ENCODE measurements at regions not wholly inside any gene's neighbourhood (a gene's known extent, or its start where the extent isn't known, plus 50 kb on each side); places are given as distances from the start of the nearest gene placed in this dataset.
"Not testable (repeated sequence)": the region's sequence is repeated elsewhere in the genome, so short reads cannot be mapped to it uniquely, and the experiment has no call there.

DNA sequence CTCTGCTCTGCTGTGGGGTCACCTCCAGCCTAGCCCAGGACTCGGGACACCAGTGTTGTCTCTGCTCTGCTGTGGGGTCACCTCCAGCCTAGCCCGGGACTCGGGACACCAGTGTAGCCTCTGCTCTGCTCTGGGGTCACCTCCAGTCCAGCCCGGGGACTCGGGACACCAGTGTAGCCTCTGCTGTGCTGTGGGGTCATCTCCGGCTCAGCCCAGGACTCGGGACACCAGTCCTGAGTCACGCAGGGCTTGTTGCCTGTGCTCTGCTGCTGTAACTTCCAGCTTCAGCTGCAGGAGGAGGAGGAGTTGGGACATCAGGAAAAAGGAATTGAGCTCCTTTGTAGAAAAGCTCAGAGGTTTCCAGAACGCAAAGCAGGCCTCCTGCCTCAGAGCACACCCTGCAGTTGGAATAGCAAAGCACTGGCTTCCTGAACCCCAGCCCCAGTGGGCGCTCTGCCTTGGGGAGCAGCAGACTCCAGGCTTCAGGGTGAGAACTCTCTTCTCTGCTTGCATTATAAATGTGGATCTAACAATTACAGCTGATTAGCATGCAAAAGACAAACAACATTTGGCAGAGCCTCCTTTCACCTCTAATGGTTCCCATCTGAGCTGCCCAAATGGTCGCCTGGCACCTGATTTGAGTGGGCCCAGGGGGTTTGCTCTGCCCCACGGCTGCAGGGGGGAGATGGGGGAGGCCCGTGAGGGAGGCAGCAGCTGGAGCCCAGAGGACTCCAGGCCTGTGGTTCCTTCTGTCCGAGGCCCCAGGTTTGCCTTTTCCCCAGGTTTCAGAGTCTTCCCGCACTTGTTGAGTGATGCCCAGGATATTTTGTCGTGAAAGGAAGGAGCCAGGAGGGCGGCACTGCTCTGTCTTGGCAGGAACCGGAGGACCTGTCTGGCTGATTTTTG is 323.7 kb downstream of the ADGRD1 start:
- DNase-seq = not testable (repeated sequence)

DNA sequence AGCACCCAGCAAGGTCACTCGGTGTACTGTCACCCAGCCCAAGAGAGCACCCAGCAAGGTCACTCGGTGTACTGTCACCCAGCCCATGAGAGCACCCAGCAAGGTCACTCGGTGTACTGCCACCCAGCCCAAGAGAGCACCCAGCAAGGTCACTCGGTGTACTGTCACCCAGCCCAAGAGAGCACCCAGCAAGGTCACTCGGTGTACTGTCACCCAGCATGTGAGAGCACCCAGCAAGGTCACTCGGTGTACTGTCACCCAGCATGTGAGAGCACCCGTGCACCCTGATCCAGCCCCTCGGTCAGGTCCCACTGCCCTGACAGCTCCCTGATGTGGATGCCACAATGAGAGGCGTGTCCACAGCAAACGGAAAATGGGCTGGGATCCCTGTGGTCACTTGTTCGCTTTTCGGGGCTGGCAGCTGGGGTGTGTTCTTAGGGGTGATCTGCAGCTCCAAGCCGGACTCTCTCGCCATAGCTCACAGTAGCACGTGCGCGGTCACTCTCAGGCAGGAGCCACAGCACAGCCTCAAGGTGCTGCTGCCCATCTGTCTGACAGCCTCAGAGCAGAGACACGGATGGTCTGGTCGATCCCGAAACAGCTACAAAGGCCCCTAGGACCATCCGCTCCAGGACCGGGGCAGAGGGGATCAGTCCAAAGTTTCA is 324.9 kb downstream of the ADGRD1 start:
- DNase-seq = not testable (repeated sequence)

DNA sequence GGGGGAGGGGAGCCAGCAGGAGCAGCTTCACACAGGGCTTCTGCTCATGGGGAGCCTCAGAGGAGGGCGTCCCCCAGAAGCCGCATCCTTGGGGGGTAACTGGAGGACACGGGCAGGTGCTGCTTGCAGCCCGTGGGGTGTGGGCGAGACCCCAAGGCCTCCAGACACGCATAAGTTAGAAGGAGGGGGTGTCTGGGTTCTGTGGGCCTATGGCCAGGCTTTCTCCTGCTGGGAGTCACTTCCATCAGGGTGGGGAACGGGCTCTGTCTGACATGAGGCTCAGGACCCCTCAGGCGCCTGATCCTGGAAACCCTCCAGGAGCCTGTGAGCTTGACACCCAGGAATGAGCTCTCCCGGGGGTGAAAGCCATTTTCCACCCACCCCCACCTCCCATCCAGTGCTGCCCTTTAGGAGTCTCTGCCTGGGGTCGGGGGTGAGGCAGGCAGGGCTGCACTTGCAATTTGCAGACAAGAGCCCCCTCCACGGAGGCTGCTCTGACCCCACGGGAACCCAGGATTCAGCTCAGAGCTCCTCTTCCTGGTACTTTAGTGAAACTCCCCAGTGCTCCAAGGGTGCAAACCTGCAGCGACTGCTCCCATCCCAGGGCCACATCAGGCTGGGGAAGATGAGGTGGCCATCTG is 325.7 kb downstream of the ADGRD1 start:
- DNase-seq = no peak

DNA sequence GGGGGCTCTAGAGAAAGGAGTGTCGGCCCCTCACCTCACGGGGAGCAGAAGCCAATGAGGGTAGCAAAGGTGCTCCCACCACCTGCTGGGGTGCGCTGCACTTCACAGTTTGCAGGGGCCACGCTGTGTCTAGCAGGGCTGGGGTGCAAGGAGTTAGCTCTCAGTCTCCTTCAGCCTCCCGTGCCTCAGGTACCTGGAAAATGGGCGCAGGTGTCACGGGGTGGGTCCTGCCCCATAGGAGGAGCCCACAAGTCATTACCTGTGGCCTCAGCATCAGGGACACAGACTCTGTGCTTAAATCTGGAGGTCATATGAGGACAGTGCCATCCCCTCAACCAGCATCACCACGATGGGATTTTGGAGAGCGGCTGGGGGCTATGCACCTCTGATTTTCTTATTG is 326.7 kb downstream of the ADGRD1 start:
- no peak for DNase-seq

DNA sequence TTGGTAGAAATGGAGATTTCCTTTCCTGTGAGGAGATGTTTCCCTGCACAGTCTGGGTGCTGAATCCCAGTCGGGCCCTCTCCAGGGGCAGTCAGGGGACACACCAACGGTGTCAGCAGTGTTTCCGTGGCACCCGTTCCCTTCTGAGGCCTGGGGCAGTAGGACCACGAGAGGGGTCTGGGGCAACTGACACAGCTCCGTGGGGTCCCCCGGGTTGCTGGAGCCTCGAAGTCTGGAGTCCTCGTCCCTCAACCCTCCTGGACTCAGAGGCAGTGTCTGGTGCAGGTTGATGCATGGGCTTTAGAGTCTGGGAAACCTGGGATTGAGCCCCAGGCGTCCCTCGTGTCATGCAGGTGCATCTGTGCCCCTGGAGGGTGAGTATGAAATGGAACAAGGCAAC is 327.3 kb downstream of the ADGRD1 start:
- no peak for DNase-seq

DNA sequence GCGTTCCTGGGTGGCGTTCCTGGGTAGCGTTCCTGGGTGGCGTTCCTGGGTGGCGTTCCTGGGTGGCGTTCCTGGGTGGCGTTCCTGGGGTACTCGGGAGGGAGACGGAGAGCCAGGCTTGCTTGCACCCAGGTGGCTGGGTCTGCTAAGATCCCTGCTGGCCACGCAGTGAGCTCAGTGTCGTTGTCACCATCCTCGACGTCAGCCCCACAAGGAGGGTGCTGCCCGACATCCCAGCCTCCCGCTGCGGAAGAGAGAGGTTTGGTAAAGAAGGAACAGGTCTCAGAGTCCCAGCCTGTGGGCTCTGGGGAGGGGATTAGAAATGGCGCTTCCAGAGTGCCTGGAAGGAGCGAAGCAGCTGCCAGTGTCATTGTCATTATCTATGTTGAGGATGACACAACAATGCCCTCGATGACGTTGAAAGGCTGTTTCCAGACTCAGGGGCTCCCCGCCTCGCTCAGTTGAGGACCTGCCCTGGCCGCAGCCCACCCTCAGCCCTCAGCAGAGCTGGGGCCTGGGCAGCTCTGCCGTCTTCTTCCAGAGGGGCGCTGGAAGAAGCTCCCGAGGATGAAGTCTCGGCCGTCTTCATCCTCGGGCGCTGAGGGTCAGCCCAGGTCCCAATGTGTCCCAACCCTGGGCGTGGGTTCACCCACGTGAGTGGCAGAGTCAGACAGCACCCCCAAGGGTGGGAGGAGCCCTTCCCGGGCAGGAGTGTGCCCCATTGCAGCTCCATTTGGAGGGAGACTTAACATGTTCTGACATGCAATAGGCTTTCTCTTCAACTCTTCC is 328.8 kb downstream of the ADGRD1 start:
- no peak for DNase-seq

DNA sequence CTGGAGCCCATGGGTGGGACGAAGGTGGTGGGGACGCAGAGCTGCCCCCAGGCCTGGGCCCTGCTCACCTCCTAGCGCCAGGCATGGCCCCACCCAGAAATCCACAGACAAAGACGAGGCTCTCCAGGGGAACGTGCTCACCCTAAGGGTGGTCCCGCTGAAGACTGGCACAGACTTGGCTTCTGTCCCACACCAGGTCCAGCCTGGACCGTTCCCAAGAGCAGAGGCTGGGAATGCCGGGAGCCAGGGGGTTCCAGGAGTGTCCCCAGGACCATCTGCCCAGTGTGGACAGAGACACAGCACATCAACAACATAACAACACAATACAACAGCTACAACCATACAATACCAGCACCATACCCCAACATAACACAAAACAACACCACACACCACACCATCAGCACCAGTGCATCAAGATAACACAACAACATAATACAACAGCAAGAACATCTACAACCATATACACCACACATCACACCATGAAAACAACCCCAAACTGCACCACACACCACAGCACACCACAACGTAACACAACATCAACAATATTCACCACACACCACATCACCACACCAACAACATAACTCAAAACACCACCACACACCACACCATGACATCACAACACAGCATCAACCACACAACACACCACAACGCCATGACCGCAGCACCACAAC is 329.6 kb downstream of the ADGRD1 start:
- DNase-seq = no peak

DNA sequence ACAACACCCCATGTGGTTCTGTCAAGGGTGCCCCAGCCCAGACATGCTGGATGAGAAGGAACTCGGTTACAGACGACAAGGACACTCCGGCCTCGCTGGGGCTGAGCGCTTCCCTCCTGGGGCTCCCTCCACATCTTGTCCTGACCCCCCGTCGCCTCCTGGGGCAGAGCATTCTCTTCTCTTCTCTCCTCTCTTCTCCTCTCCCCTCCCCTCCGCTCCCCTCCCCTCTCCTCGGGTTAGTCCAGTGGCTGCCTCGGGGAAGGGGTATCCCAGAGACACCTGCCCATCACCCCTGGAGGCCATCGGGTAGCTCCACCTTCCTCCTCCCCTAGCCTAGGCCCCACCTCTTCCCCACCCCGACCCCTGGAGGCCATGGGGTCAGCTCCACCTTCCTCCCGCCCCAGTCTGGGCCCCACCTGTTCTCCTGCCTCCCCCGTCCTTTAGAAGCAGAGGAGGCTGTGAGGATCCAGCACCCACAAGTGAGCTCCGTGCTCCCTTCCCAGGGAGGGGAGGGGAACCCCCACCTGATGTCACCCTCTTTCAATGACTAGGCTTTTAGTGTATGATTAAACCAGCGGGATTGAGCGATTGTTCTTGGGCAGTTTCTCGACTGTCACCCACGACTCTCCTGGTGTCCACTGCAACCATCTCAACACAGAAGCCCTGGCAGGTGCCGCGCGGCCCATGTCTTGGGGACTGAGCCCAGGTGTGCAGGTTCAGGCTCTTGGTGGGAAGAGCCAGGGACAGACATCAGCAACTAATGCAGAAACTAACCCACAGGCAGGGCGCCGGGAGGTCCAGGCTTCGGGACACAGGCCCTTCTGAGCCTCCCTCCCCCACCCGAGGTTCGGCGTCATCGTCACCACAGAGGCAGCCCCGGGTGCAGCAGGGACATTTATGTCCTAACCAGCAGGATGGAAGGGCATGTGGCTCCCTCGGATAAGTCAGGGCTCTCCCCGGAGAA is 330.4 kb downstream of the ADGRD1 start:
- DNase-seq = not testable (repeated sequence)

DNA sequence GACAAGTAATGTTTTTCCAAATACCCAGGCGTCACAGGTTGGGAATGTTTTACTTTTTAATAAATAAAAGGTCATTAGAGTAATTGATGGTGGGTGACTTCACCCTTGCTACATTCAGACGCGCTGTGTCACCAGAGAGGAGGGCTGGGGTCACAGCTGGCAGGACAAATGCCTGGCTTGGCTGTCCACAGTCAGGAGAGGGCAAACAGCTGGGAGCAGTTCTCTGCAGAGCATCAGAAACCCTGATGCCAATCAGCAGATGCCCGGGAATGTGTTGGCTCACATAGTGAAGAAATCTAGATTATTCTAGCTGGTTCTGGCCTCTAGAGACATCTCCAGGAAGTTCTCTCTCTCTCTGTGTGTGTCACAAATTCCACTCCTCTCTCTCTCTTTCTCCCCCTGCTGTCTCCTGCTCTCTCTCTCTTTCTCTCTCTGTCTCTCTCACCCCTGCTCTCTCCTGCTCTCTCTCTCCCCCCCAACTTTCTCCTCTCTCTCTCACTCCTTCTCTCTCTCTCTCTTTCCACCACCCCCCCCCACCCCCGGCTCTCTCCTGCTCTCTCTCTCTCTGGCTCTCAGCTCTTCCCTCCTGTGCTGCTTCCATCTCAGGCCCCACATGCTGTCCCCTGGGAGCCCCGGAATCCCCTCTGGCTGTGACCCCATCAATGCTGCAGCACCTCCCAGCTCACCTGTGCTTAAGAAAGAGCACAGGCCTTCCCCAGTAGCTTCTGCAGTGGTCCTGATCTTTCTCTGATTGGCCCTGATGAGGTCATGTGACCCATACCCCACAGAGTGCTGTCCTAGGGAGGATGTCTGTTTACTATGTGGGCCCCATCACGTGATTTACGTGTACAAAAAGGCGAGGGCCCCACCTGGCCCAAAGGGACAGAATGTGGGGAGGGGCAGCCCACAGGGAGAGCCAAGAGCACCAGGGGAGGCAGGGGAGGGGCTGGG is 331.5 kb downstream of the ADGRD1 start:
- DNase-seq = not testable (repeated sequence)

DNA sequence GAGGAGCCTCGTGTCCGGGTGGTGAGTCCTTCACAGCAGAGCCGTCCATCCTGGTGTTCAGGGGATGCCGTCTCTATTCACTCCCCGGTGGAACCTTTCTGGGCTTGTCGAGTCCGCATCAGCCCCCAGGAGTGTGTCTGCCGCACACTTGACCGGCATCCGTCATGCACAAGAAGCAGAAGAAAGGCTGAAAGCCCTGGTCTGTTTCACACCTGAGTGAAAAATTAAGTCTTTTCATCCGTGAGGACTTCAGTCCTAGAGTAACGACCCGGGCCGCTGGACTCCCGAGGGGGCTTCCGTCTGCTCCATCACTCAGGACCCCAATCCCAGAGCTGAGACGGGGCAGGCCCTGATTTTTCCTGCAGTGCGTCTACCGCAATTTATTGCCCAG is 332.2 kb downstream of the ADGRD1 start:
- not testable (repeated sequence) for DNase-seq

DNA sequence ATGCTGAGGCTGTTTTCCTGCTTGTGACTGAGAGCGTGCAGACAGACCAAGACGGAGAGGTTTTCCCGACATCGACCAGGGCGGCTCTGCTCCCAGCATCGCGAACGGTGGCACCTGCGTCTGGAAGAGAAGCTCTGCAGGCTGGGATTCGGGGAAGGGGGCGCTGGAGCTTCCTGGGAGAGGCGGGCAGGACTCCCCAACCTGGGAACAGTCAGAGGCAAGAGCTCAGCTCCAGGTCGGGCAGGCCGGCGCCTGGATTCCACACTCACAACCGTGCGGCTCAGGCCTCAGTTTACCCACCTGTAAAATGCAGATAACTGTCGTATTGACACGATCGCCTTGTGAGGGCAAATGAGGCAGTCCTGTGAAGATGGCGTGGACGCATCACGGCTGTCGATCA is 332.6 kb downstream of the ADGRD1 start:
- DNase-seq = not testable (repeated sequence)

DNA sequence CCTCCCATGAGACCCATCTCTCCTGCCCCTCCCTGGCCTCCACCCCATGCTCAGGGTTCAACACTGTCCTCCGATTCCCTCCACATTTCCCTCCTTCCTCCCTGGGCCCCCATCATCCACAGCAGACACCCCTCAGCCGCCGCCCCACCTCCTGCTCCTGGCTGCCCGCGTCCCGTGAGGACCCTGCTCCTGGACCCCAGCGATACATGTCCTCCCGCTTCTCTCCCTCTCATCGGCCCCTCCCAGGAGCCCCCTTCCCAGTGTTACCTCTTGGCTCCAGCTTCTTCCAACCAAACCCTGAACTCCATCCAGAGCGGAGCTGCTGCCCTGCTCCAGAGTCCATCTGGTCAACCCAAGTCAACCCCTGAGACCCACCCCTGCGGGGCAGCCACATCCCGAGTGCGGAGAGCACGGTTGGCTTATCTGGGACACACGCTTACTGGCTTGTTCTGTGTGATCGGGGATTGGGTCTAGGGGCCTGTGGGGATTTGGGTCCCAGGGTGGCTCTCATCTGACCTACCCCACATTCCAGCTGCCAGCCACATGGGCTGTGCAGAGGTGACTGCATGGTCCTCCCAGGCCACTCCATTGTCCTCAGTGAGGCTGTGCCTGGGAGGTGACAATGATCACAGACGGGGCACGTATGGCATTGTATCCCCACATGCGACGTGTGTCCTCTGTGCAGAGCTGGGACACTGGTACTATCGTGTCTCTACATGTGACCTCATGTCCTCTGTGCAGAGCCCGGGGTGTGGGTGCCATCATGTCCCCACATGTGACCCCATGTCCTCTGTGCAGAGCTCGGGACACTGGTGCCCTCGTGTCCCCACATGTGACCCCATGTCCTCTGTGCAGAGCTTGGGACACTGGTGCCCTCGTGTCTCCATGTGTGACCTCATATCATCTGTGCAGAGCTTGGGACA is 333.6 kb downstream of the ADGRD1 start:
- DNase-seq = no peak

DNA sequence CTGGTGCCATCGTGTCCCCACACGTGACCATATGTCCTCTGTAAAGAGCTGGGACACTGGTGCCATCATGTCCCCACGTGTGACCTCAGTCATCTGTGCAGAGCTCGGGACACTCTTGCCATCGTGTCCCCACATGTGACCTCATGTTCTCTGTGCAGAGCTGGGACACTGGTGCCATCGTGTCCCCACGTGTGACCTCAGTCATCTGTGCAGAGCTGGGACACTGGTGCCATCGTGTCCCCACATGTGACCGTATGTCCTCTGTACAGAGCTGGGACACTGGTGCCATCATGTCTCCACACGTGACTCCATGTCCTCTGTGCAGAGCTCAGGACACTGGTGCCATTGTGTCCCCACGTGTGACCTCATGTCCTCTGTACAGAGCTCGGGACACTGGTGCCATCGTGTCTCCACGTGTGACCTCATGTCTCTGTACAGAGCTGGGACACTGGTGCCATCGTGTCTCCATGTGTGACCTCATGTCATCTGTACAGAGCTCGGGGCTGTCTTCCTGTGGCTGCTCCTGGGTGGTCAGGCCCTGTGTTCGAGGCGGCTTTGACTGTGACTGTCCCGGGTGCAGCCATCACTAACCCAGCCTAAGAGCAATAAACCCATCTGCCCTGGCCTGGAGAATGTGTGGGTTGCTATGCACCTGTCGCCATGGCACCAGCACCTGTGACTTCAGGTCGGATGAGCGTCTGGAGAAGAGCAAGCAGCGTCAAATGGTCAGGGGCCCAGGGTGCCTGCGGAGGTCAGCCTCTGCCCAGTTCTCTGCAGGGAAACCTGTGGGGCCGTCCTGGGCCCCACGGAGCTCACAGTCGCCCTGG is 334.4 kb downstream of the ADGRD1 start:
- no peak for DNase-seq

DNA sequence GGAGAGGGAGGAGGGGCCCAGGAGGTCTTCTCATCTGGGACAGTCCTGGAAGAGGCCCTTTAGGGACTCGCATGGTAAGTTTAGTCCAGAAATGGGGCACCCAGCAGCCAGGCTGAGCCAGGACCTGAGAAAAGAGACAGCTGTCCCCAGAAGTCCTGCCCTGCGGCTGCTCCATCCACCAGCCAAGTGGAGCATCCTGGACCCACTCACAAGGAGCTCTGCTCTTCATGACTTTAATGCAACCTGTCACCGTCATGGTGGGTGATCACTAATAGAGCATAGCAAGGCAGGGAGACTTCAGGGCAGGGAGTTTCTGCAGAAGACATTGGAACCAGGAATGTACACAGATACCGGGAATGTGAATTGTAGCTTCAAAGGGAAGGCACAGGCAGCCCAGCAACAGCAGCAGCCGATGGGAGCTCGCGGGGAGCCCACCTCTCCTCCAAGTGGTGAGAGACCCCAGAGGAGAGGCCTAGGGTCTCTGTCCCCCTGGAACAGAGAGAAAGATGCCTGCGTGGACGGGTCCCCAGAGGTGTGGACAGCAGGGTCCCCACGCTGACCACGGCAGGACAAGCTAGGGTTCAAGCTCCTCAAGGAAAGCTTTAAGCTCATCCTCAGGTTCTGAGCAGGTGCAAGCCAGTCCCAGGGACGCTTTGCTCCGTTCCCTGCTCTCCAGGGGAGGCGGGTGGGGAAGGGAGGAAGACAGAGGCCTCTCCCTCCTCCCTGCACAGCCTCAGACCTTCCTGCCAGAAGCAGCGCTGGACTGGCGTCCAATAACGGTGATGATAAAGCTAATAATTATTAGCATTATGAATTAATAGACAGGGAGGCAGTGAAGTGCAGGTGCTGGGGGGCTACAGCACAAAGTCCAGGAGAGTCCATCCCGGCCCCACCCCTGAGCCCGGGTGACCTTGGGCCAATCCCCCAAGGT is 335.3 kb downstream of the ADGRD1 start:
- not testable (repeated sequence) for DNase-seq

DNA sequence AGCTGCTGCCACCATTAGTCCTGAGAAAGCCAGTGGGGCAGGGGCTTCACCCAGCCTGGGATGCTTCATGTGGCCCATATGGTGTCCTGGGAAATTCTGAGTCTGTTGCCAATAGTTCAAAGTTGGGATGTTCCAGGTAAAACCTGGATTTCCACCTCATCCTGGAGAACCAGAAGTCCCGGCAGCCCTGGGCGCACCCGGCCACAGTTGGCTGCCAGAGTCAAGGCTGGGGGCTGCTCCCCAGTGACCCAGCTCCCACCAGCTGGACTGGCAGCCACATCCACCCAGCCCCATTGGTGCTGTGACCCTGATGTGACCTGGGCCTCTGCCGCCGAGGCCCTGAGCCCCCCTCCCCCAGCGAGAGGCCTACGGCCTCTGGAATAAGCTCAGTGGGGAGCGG is 336.1 kb downstream of the ADGRD1 start:
- not testable (repeated sequence) for DNase-seq

DNA sequence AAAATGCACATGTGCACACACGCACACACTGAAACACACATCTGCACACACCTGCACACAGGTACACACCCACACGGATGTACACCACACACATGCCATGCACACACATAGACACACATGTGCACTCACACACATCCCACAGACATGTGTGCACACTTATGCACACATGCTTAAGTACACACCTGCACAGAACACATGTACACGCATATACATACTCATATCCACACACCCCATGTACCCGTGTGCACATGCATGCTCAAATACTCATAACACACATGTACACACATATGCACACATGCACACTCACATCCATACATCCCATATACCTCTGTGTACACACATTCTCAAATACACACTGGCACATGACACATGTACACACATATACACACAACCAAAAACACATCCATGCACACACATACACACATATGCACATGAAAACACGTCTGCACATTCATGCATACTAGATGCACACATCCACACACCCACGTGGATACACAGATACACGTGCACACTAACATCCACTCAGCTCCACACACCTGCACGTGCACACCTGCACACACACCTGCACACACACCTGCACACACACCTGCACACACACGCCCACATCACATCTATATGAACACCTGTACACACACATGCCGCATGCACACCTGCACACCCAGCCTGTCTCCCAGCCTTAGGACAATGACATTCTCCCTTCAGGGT is 336.7 kb downstream of the ADGRD1 start:
- DNase-seq = no peak

Data from NCI-H1092 (cell line).